ENCODE measurements at regions not wholly inside any gene's neighbourhood (a gene's known extent, or its start where the extent isn't known, plus 50 kb on each side); places are given as distances from the start of the nearest gene placed in this dataset.

- DNase-seq (ENCODE audit: low spot score): no peak
- TF ChIP-seq CTCF (IDR thresholded peaks at IDR 0.05; ENCODE audit: borderline replicate concordance, control extremely low read depth, extremely low read depth, insufficient read depth, missing control alignments): no peak
- in situ Hi-C loops (cut with MboI; ENCODE audit: low sequenced_read_pairs, unreplicated experiment): no loop called here
Measured at GRCh38 chr3:84877092-84877491, 81.7 kb upstream of the CADM2 start.

- no peak for DNase-seq (ENCODE audit: low spot score)
- no peak for TF ChIP-seq CTCF (IDR thresholded peaks at IDR 0.05; ENCODE audit: borderline replicate concordance, control extremely low read depth, extremely low read depth, insufficient read depth, missing control alignments)
- in situ Hi-C loops (cut with MboI; ENCODE audit: low sequenced_read_pairs, unreplicated experiment): no loop called here
Measured at GRCh38 chr3:84881288-84881687, 77.5 kb upstream of the CADM2 start.

DNA sequence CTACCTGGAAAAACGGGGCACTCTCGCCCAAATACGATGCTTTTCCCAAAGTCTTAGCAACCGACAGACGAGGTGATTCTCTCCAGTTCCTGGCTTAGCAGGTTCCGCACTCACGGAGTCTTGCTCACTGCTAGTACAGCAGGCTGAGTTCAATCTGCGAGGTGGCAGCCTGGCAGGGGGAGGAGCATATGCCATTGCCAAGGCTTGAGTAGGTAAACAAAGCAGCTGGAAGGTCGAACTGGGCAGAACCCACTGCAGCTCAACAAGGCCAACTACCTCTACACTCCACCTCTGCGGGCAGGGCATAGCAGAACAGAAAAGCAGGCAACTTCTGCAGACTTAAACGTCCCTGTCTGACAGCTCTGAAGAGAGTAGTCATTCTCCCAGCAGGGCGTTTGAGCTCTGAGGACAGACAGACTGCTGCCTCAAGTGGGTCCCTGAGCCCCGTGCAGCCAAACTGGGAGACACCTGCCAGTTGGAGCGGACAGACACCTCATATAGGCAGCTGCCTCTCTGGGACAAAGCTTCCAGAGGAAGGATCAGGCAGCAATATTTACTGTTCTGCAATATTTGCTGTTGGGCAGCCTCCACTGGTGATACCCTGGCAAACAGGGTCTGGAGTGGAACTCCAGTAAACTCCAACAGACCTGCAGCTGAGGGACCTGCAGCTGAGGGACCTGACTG lies 73.4 kb upstream of the CADM2 start:
- no peak for TF ChIP-seq CTCF (IDR thresholded peaks at IDR 0.05; ENCODE audit: borderline replicate concordance, control extremely low read depth, extremely low read depth, insufficient read depth, missing control alignments)
- DNase-seq (ENCODE audit: low spot score): no peak
- in situ Hi-C loops (cut with MboI; ENCODE audit: low sequenced_read_pairs, unreplicated experiment): no loop called here

DNA sequence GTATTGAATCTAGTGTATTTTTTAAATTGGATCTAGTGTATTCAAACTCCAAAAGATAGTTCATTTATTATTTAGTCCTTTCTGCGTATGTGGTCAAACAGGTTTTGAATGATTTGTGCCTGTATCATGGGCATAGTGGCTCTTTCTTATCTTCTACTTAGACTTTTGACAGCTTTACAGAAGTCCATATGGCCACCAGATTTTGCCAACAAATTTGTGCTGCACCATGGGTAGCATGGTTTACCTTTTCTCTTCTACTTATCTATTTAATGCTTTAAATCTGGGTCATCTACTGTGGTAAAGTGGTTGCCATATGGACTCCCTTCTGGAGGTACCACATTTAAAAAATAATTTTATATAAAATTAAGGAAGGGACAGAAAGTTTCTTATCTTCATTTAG lies 66.9 kb upstream of the CADM2 start:
- no peak for DNase-seq (ENCODE audit: low spot score)
- in situ Hi-C loops (cut with MboI; ENCODE audit: low sequenced_read_pairs, unreplicated experiment): no loop called here
- no peak for TF ChIP-seq CTCF (IDR thresholded peaks at IDR 0.05; ENCODE audit: borderline replicate concordance, control extremely low read depth, extremely low read depth, insufficient read depth, missing control alignments)

GRCh38 chr3:84893211-84893610 lies 65.6 kb upstream of the CADM2 start:
- in situ Hi-C loops (cut with MboI; ENCODE audit: low sequenced_read_pairs, unreplicated experiment): no loop called here
- DNase-seq (ENCODE audit: low spot score): no peak
- no peak for TF ChIP-seq CTCF (IDR thresholded peaks at IDR 0.05; ENCODE audit: borderline replicate concordance, control extremely low read depth, extremely low read depth, insufficient read depth, missing control alignments)

GRCh38 chr3:84904212-84904611 lies 54.6 kb upstream of the CADM2 start:
- in situ Hi-C loops (cut with MboI; ENCODE audit: low sequenced_read_pairs, unreplicated experiment): no loop called here
- TF ChIP-seq CTCF (IDR thresholded peaks at IDR 0.05; ENCODE audit: borderline replicate concordance, control extremely low read depth, extremely low read depth, insufficient read depth, missing control alignments): no peak
- DNase-seq (ENCODE audit: low spot score): no peak
